ENCODE measurements at regions not wholly inside any gene's neighbourhood (a gene's known extent, or its start where the extent isn't known, plus 50 kb on each side); places are given as distances from the start of the nearest gene placed in this dataset.

DNA sequence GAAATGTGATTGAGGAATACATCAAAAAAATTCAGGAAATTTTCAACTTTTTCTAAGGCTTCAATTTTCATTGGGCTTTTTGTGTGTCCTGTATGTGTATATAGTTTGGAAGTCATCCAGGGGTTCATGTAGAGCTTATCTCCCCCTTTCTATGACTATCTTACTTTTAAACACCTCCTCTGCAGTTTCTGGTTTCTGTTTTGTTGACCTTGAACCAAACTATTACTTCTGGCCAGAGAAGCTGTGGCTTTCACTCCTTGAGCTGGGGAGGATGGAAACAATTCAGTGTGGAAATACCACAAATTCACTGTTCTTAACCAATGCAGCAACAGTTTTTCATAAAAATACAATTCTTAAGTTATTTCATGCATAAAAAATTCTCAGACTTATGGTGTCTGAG lies 613.2 kb upstream of the SEL1L start:
- H3K9ac ChIP-seq (ENCODE audit: insufficient read length): no peak overlapping the region
- no peaks in the 10 kb centered on the region for H3K9me3 ChIP-seq (ENCODE audit: low read depth, low read length)
- no peaks in the 10 kb centered on the region for H3K36me3 ChIP-seq (ENCODE audit: insufficient read depth, low read length)
- no peak overlapping the region for H3K4me3 ChIP-seq
- TF ChIP-seq EZH2 (IDR thresholded peaks at IDR 0.05) (no peak), POLR2AphosphoS5 (IDR thresholded peaks at IDR 0.05; ENCODE audit: borderline replicate concordance, low read depth, low read length) (no peak), FOXP2 (optimal IDR thresholded peaks at IDR 0.05; ENCODE audit: control extremely low read depth, extremely low read length, insufficient read depth) (no peak)
- H3K27ac ChIP-seq: no peak overlapping the region
- DNase-seq (ENCODE audit: low read depth, low spot score): no peak

GRCh38 chr14:82153689-82154088 lies 620.0 kb upstream of the SEL1L start:
- Histone ChIP-seq H3K36me3 (ENCODE audit: insufficient read depth, low read length) (no peaks in the 10 kb centered on the region), H3K27ac (no peak overlapping the region), H3K9ac (ENCODE audit: insufficient read length) (no peak overlapping the region), H3K9me3 (ENCODE audit: low read depth, low read length) (no peaks in the 10 kb centered on the region), H3K4me3 (no peak overlapping the region)
- TF ChIP-seq POLR2AphosphoS5 (IDR thresholded peaks at IDR 0.05; ENCODE audit: borderline replicate concordance, low read depth, low read length): no peak
- no peak for TF ChIP-seq EZH2 (IDR thresholded peaks at IDR 0.05)
- no peak for TF ChIP-seq FOXP2 (optimal IDR thresholded peaks at IDR 0.05; ENCODE audit: control extremely low read depth, extremely low read length, insufficient read depth)
- no peak for DNase-seq (ENCODE audit: low read depth, low spot score)

- no peak for DNase-seq (ENCODE audit: low read depth, low spot score)
- Histone ChIP-seq H3K27ac (no peak overlapping the region), H3K36me3 (ENCODE audit: insufficient read depth, low read length) (no peaks in the 10 kb centered on the region), H3K9me3 (ENCODE audit: low read depth, low read length) (no peaks in the 10 kb centered on the region), H3K4me3 (no peak overlapping the region), H3K9ac (ENCODE audit: insufficient read length) (no peak overlapping the region)
- TF ChIP-seq FOXP2 (optimal IDR thresholded peaks at IDR 0.05; ENCODE audit: control extremely low read depth, extremely low read length, insufficient read depth): no peak
- no peak for TF ChIP-seq EZH2 (IDR thresholded peaks at IDR 0.05)
- no peak for TF ChIP-seq POLR2AphosphoS5 (IDR thresholded peaks at IDR 0.05; ENCODE audit: borderline replicate concordance, low read depth, low read length)
Observed at GRCh38 chr14:82159624-82160023, 626.0 kb upstream of the SEL1L start.

- DNase-seq (ENCODE audit: low read depth, low spot score): no peak
- Histone ChIP-seq H3K9ac (ENCODE audit: insufficient read length) (no peak overlapping the region), H3K4me3 (no peak overlapping the region), H3K9me3 (ENCODE audit: low read depth, low read length) (no peaks in the 10 kb centered on the region), H3K27ac (no peak overlapping the region), H3K36me3 (ENCODE audit: insufficient read depth, low read length) (no peaks in the 10 kb centered on the region)
- TF ChIP-seq FOXP2 (optimal IDR thresholded peaks at IDR 0.05; ENCODE audit: control extremely low read depth, extremely low read length, insufficient read depth): no peak
- no peak for TF ChIP-seq POLR2AphosphoS5 (IDR thresholded peaks at IDR 0.05; ENCODE audit: borderline replicate concordance, low read depth, low read length)
- TF ChIP-seq EZH2 (IDR thresholded peaks at IDR 0.05): no peak
Observed at GRCh38 chr14:82180139-82180538, 646.5 kb upstream of the SEL1L start.

DNA sequence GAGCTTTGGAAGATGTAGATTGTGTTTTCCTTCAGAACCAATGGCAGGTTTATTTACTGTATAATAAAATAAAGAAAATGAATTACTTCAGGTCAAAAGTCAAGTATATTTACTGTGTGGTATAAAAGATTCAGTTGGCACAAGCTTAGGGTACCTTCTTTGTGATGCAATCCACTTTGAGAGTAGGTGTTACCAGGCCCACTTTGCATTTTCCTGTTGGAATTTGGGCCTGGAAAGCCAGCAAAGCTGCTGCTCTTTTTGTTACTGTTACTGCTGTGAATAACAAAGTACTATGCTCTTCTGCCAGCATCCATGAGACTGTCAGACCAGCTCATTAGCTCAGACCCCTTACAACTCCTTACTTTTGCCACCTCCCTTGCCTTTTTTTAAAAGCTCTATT lies 649.0 kb upstream of the SEL1L start:
- Histone ChIP-seq H3K9me3 (ENCODE audit: low read depth, low read length) (no peaks in the 10 kb centered on the region), H3K4me3 (no peak overlapping the region), H3K27ac (no peak overlapping the region), H3K36me3 (ENCODE audit: insufficient read depth, low read length) (no peaks in the 10 kb centered on the region), H3K9ac (ENCODE audit: insufficient read length) (no peak overlapping the region)
- TF ChIP-seq POLR2AphosphoS5 (IDR thresholded peaks at IDR 0.05; ENCODE audit: borderline replicate concordance, low read depth, low read length): no peak
- TF ChIP-seq EZH2 (IDR thresholded peaks at IDR 0.05): no peak
- TF ChIP-seq FOXP2 (optimal IDR thresholded peaks at IDR 0.05; ENCODE audit: control extremely low read depth, extremely low read length, insufficient read depth): no peak
- no peak for DNase-seq (ENCODE audit: low read depth, low spot score)

DNA sequence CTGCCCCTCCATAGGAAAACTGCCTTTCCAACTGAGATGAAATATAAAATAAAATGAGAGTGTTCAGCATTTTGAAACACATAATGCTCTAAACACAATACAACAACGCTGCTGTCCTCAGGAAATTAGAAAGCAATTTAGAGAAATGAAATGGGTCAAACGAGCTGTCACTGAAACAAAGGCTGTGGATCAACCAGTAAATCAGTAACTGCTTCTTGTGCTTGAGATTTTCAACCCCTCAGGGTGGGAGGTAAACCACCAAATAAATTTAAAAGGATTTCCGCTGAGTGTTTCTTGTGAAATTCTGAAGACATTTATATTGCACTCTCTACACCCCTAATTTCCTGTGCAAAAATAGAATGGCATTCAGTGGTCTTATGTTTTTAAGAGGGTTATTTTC lies 657.1 kb upstream of the SEL1L start:
- Histone ChIP-seq H3K36me3 (ENCODE audit: insufficient read depth, low read length) (no peaks in the 10 kb centered on the region), H3K27ac (no peak overlapping the region), H3K9ac (ENCODE audit: insufficient read length) (no peak overlapping the region), H3K9me3 (ENCODE audit: low read depth, low read length) (peaks cover 3% of the 10 kb centered on the region; the same call in 1 of the 2 replicates), H3K4me3 (no peak overlapping the region)
- DNase-seq (ENCODE audit: low read depth, low spot score): peak; percentile 75
- TF ChIP-seq FOXP2 (optimal IDR thresholded peaks at IDR 0.05; ENCODE audit: control extremely low read depth, extremely low read length, insufficient read depth) (no peak), POLR2AphosphoS5 (IDR thresholded peaks at IDR 0.05; ENCODE audit: borderline replicate concordance, low read depth, low read length) (peak; percentile 61; the same call in 1 of the 2 replicates), EZH2 (IDR thresholded peaks at IDR 0.05) (no peak)

- Histone ChIP-seq H3K9me3 (ENCODE audit: low read depth, low read length) (peaks cover 3% of the 10 kb centered on the region; the same call in 1 of the 2 replicates), H3K9ac (ENCODE audit: insufficient read length) (no peak overlapping the region), H3K27ac (no peak overlapping the region), H3K36me3 (ENCODE audit: insufficient read depth, low read length) (no peaks in the 10 kb centered on the region), H3K4me3 (no peak overlapping the region)
- TF ChIP-seq EZH2 (IDR thresholded peaks at IDR 0.05): no peak
- no peak for TF ChIP-seq POLR2AphosphoS5 (IDR thresholded peaks at IDR 0.05; ENCODE audit: borderline replicate concordance, low read depth, low read length)
- no peak for TF ChIP-seq FOXP2 (optimal IDR thresholded peaks at IDR 0.05; ENCODE audit: control extremely low read depth, extremely low read length, insufficient read depth)
- DNase-seq (ENCODE audit: low read depth, low spot score): no peak
Observed at GRCh38 chr14:82192387-82192786, 658.7 kb upstream of the SEL1L start.

- no peak for DNase-seq (ENCODE audit: low read depth, low spot score)
- TF ChIP-seq POLR2AphosphoS5 (IDR thresholded peaks at IDR 0.05; ENCODE audit: borderline replicate concordance, low read depth, low read length): no peak
- TF ChIP-seq EZH2 (IDR thresholded peaks at IDR 0.05): no peak
- TF ChIP-seq FOXP2 (optimal IDR thresholded peaks at IDR 0.05; ENCODE audit: control extremely low read depth, extremely low read length, insufficient read depth): no peak
- no peak overlapping the region for H3K27ac ChIP-seq
- no peaks in the 10 kb centered on the region for H3K36me3 ChIP-seq (ENCODE audit: insufficient read depth, low read length)
- H3K9me3 ChIP-seq (ENCODE audit: low read depth, low read length): no peaks in the 10 kb centered on the region
- H3K9ac ChIP-seq (ENCODE audit: insufficient read length): no peak overlapping the region
- H3K4me3 ChIP-seq: no peak overlapping the region
Observed at GRCh38 chr14:82223276-82223675, 689.6 kb upstream of the SEL1L start.

- H3K4me3 ChIP-seq: no peak overlapping the region
- H3K9ac ChIP-seq (ENCODE audit: insufficient read length): no peak overlapping the region
- no peaks in the 10 kb centered on the region for H3K36me3 ChIP-seq (ENCODE audit: insufficient read depth, low read length)
- no peaks in the 10 kb centered on the region for H3K9me3 ChIP-seq (ENCODE audit: low read depth, low read length)
- DNase-seq (ENCODE audit: low read depth, low spot score): no peak
- no peak overlapping the region for H3K27ac ChIP-seq
- no peak for TF ChIP-seq EZH2 (IDR thresholded peaks at IDR 0.05)
- TF ChIP-seq POLR2AphosphoS5 (IDR thresholded peaks at IDR 0.05; ENCODE audit: borderline replicate concordance, low read depth, low read length): no peak
- no peak for TF ChIP-seq FOXP2 (optimal IDR thresholded peaks at IDR 0.05; ENCODE audit: control extremely low read depth, extremely low read length, insufficient read depth)
Observed at GRCh38 chr14:82224610-82225009, 691.0 kb upstream of the SEL1L start.
